Mesendoderm (in vitro differentiated cells): ENCODE measurements at regions not wholly inside any gene's neighbourhood (a gene's known extent, or its start where the extent isn't known, plus 50 kb on each side); places are given as distances from the start of the nearest gene placed in this dataset.
A peak's percentile ranks its signal among the peaks of the same experiment; 100 is the strongest.
"Not testable (repeated sequence)": the region's sequence is repeated elsewhere in the genome, so short reads cannot be mapped to it uniquely, and the experiment has no call there.

Experiments
- DNase-seq: peaks from one replicate; pipeline ENCODE4 v3.0.0; 2013
- H2AK5ac ChIP-seq: 2 replicates; pipeline ENCODE4 v1.6.1; 2013; ENCODE audit warnings: low read length, inconsistent platforms
- H2BK120ac ChIP-seq: 2 replicates; pipeline ENCODE4 v1.6.1; 2013; ENCODE audit warnings: low read depth, mild to moderate bottlenecking, low read length, moderate library complexity, mixed read lengths
- H2BK15ac ChIP-seq: replicated peaks from 2 replicates; pipeline ENCODE4 v1.6.1; 2013; ENCODE audit warnings: low read depth, mild to moderate bottlenecking, moderate library complexity
- H2BK5ac ChIP-seq: 2 replicates; pipeline ENCODE4 v1.6.1; 2013; ENCODE audit warnings: low read length, inconsistent platforms
- H3K18ac ChIP-seq: 2 replicates; pipeline ENCODE4 v1.6.1; 2013; ENCODE audit warnings: mild to moderate bottlenecking, low read length, mixed read lengths
- H3K23ac ChIP-seq: one replicate; pipeline ENCODE4 v1.6.1; 2013; ENCODE audit warnings: low read length
- H3K27ac ChIP-seq: 2 replicates; pipeline ENCODE4 v1.5.1; 2013; ENCODE audit warnings: low read depth, mild to moderate bottlenecking, inconsistent platforms, low read length, moderate library complexity
- H3K27me3 ChIP-seq: 2 replicates; pipeline ENCODE4 v1.6.1; 2013; ENCODE audit warnings: low read length, control low read depth, mild to moderate bottlenecking, inconsistent platforms; ENCODE audit not compliant: insufficient read depth, poor library complexity
- H3K36me3 ChIP-seq: 2 replicates; pipeline ENCODE4 v1.6.1; 2013; ENCODE audit warnings: low read length, inconsistent platforms; ENCODE audit not compliant: control insufficient read depth, insufficient read depth
- H3K4ac ChIP-seq: one replicate; pipeline ENCODE4 v1.6.1; 2013; ENCODE audit warnings: low read depth, mild to moderate bottlenecking, low read length, moderate library complexity
- H3K4me1 ChIP-seq: 2 replicates; pipeline ENCODE4 v1.6.1; 2013; ENCODE audit warnings: low read depth, low read length, inconsistent platforms; ENCODE audit not compliant: control insufficient read depth
- H3K4me2 ChIP-seq: 2 replicates; pipeline ENCODE4 v1.6.1; 2013; ENCODE audit warnings: low read length
- H3K4me3 ChIP-seq: 2 replicates; pipeline ENCODE4 v1.5.1; 2013; ENCODE audit warnings: mild to moderate bottlenecking, low read length
- H3K56ac ChIP-seq: one replicate; pipeline ENCODE4 v1.6.1; 2013; ENCODE audit warnings: low read length
- H3K79me1 ChIP-seq: 2 replicates; pipeline ENCODE4 v1.6.1; 2013; ENCODE audit warnings: low read length, inconsistent platforms
- H3K79me2 ChIP-seq: 2 replicates; pipeline ENCODE4 v1.6.1; 2013; ENCODE audit warnings: mild to moderate bottlenecking, low read length; ENCODE audit not compliant: control insufficient read depth, insufficient read depth
- H3K9ac ChIP-seq: 2 replicates; pipeline ENCODE4 v1.6.1; 2013; ENCODE audit warnings: low read length, inconsistent platforms
- H4K5ac ChIP-seq: one replicate; pipeline ENCODE4 v1.6.1; 2013; ENCODE audit warnings: low read length
- H4K8ac ChIP-seq: one replicate; pipeline ENCODE4 v1.6.1; 2013; ENCODE audit warnings: low read depth, mild to moderate bottlenecking, control low read depth, low read length, moderate library complexity
- WGBS: extraction: QIAGEN DNeasy Blood & Tissue Kit; methylation state at CpG from one replicate; pipeline ENCODE4 v1.1.7; 2013; ENCODE audit warnings: low lambda C conversion rate, missing lambda C conversion rate; ENCODE audit not compliant: insufficient coverage; ENCODE audit errors: extremely low coverage; 5-methylcytosine and 5-hydroxymethylcytosine counted together

- Histone ChIP-seq H2BK5ac (no peak overlapping the region), H3K36me3 (no peaks in the 10 kb centered on the region), H3K18ac (no peak overlapping the region), H3K27ac (no peak overlapping the region), H2AK5ac (no peak overlapping the region), H3K4me1 (no peaks in the 10 kb centered on the region), H3K9ac (no peak overlapping the region), H4K8ac (no peak overlapping the region), H4K5ac (no peak overlapping the region), H3K4me3 (no peak overlapping the region), H3K23ac (no peak overlapping the region), H2BK120ac (no peak overlapping the region), H3K27me3 (no peaks in the 10 kb centered on the region), H3K56ac (no peak overlapping the region), H3K79me1 (no peaks in the 10 kb centered on the region), H3K79me2 (no peaks in the 10 kb centered on the region), H2BK15ac (no peak overlapping the region), H3K4me2 (no peak overlapping the region), H3K4ac (no peak overlapping the region)
- no CpG with 5 or more reads among the region's 7 CpGs for WGBS
- DNase-seq: peak; percentile 7
Observed at GRCh38 chrY:19005579-19005978, 232.0 kb upstream of the HSFY2 start.

- DNase-seq: peak; percentile 6
- H3K36me3 ChIP-seq: no peaks in the 10 kb centered on the region
- H4K8ac ChIP-seq: no peak overlapping the region
- H4K5ac ChIP-seq: no peak overlapping the region
- no peak overlapping the region for H3K23ac ChIP-seq
- no peak overlapping the region for H3K56ac ChIP-seq
- no peaks in the 10 kb centered on the region for H3K4me1 ChIP-seq
- no peaks in the 10 kb centered on the region for H3K79me1 ChIP-seq
- no peak overlapping the region for H3K9ac ChIP-seq
- H3K27ac ChIP-seq: no peak overlapping the region
- H2BK120ac ChIP-seq: no peak overlapping the region
- H3K79me2 ChIP-seq: no peaks in the 10 kb centered on the region
- no peak overlapping the region for H3K4me3 ChIP-seq
- no peak overlapping the region for H2BK15ac ChIP-seq
- H3K27me3 ChIP-seq: no peaks in the 10 kb centered on the region
- H3K4me2 ChIP-seq: no peak overlapping the region
- H3K18ac ChIP-seq: no peak overlapping the region
- no peak overlapping the region for H2AK5ac ChIP-seq
- H3K4ac ChIP-seq: no peak overlapping the region
- WGBS: no CpG with 5 or more reads among the region's 2 CpGs
- no peak overlapping the region for H2BK5ac ChIP-seq
Observed at GRCh38 chrY:18997635-18998240, 224.2 kb upstream of the HSFY2 start.

- no peak overlapping the region for H3K9ac ChIP-seq
- no peak overlapping the region for H2BK15ac ChIP-seq
- H3K79me1 ChIP-seq: no peaks in the 10 kb centered on the region
- H4K8ac ChIP-seq: no peak overlapping the region
- H3K4ac ChIP-seq: no peak overlapping the region
- no peak overlapping the region for H3K27ac ChIP-seq
- no peaks in the 10 kb centered on the region for H3K27me3 ChIP-seq
- no peak overlapping the region for H3K23ac ChIP-seq
- no peaks in the 10 kb centered on the region for H3K79me2 ChIP-seq
- no peak overlapping the region for H3K18ac ChIP-seq
- no peak overlapping the region for H2BK5ac ChIP-seq
- no peak overlapping the region for H4K5ac ChIP-seq
- no peak overlapping the region for H3K4me3 ChIP-seq
- H3K4me2 ChIP-seq: no peak overlapping the region
- DNase-seq: no peak
- no peak overlapping the region for H2BK120ac ChIP-seq
- no peaks in the 10 kb centered on the region for H3K36me3 ChIP-seq
- H2AK5ac ChIP-seq: no peak overlapping the region
- no peak overlapping the region for H3K56ac ChIP-seq
- no CpG with 5 or more reads among the region's 4 CpGs for WGBS
- H3K4me1 ChIP-seq: no peaks in the 10 kb centered on the region
Observed at GRCh38 chrY:18993480-18993879, 219.9 kb upstream of the HSFY2 start.

GRCh38 chrY:18992684-18993083, 219.1 kb upstream of the HSFY2 start:
- not testable (repeated sequence) for H3K4me2 ChIP-seq, H3K9ac ChIP-seq, DNase-seq, H3K23ac ChIP-seq, H4K5ac ChIP-seq, H3K4ac ChIP-seq, H3K79me2 ChIP-seq, H3K27ac ChIP-seq, H4K8ac ChIP-seq, H2AK5ac ChIP-seq, H3K36me3 ChIP-seq, H3K4me3 ChIP-seq, H3K4me1 ChIP-seq, H2BK120ac ChIP-seq, H3K27me3 ChIP-seq, H3K18ac ChIP-seq, H2BK5ac ChIP-seq, H3K79me1 ChIP-seq, H2BK15ac ChIP-seq, H3K56ac ChIP-seq
- no CpG with 5 or more reads among the region's 52 CpGs for WGBS

- no peak overlapping the region for H2AK5ac ChIP-seq
- H3K79me1 ChIP-seq: no peaks in the 10 kb centered on the region
- no peaks in the 10 kb centered on the region for H3K27me3 ChIP-seq
- no CpG with 5 or more reads among the region's 2 CpGs for whole genome bisulfite sequencing
- H2BK15ac ChIP-seq: no peak overlapping the region
- no peak overlapping the region for H3K18ac ChIP-seq
- no peaks in the 10 kb centered on the region for H3K79me2 ChIP-seq
- no peak overlapping the region for H4K8ac ChIP-seq
- no peak overlapping the region for H3K27ac ChIP-seq
- H3K4me2 ChIP-seq: no peak overlapping the region
- no peak overlapping the region for H3K56ac ChIP-seq
- H3K4me1 ChIP-seq: no peaks in the 10 kb centered on the region
- H2BK5ac ChIP-seq: no peak overlapping the region
- H4K5ac ChIP-seq: no peak overlapping the region
- H3K36me3 ChIP-seq: no peaks in the 10 kb centered on the region
- H3K9ac ChIP-seq: no peak overlapping the region
- H3K23ac ChIP-seq: no peak overlapping the region
- no peak for DNase-seq
- no peak overlapping the region for H3K4ac ChIP-seq
- no peak overlapping the region for H2BK120ac ChIP-seq
- no peak overlapping the region for H3K4me3 ChIP-seq
Observed at GRCh38 chrY:18989356-18989755, 215.8 kb upstream of the HSFY2 start.

GRCh38 chrY:18966001-18966400, 192.5 kb upstream of the HSFY2 start:
- Histone ChIP-seq H3K4ac (no peak overlapping the region), H3K36me3 (no peaks in the 10 kb centered on the region), H4K8ac (no peak overlapping the region), H3K79me2 (no peaks in the 10 kb centered on the region), H3K4me1 (no peaks in the 10 kb centered on the region), H3K4me2 (no peak overlapping the region), H2BK5ac (no peak overlapping the region), H2BK15ac (no peak overlapping the region), H2BK120ac (no peak overlapping the region), H3K4me3 (no peak overlapping the region), H3K56ac (no peak overlapping the region), H3K27me3 (no peaks in the 10 kb centered on the region), H3K23ac (no peak overlapping the region), H3K9ac (no peak overlapping the region), H3K18ac (no peak overlapping the region), H3K27ac (no peak overlapping the region), H2AK5ac (no peak overlapping the region), H4K5ac (no peak overlapping the region), H3K79me1 (no peaks in the 10 kb centered on the region)
- WGBS: no CpG with 5 or more reads among the region's 1 CpG
- no peak for DNase-seq
